Mesothelial cell of epicardium (in vitro differentiated cells): ENCODE measurements at regions not wholly inside any gene's neighbourhood (a gene's known extent, or its start where the extent isn't known, plus 50 kb on each side); places are given as distances from the start of the nearest gene placed in this dataset.
"Not testable (repeated sequence)": the region's sequence is repeated elsewhere in the genome, so short reads cannot be mapped to it uniquely, and the experiment has no call there.

Experiments
- DNase-seq, 2 experiments: peaks; one replicate each; pipeline ENCODE4 v3.0.0; 2021; ENCODE audit warnings: low spot score in 2 of 2; ENCODE audit not compliant: unreplicated experiment in 2 of 2
- H3K27ac Mint-ChIP-seq: 2 replicates; pipeline ENCODE4 v1.8.0; 2021; ENCODE audit warnings: mixed read lengths
- H3K27me3 Mint-ChIP-seq: 2 replicates; pipeline ENCODE4 v1.8.0; 2021; ENCODE audit warnings: low read depth, mixed read lengths
- H3K36me3 Mint-ChIP-seq: 2 replicates; pipeline ENCODE4 v1.8.0; 2021; ENCODE audit warnings: mixed read lengths
- H3K4me1 Mint-ChIP-seq: 2 replicates; pipeline ENCODE4 v1.8.0; 2021; ENCODE audit warnings: mixed read lengths
- H3K4me3 Mint-ChIP-seq: 2 replicates; pipeline ENCODE4 v1.8.0; 2021; ENCODE audit warnings: mild to moderate bottlenecking, moderate library complexity, mixed read lengths
- H3K9me3 Mint-ChIP-seq: 2 replicates; pipeline ENCODE4 v1.8.0; 2021; ENCODE audit warnings: mixed read lengths
- TF ChIP-seq, protein P1 (sequence below): fragments of 200-600 bp; sonication (generic); IDR thresholded peaks from one replicate; pipeline ENCODE4 v1.5.0; 2021; ENCODE audit warnings: antibody characterized with exemption; ENCODE audit not compliant: unreplicated experiment

DNA sequence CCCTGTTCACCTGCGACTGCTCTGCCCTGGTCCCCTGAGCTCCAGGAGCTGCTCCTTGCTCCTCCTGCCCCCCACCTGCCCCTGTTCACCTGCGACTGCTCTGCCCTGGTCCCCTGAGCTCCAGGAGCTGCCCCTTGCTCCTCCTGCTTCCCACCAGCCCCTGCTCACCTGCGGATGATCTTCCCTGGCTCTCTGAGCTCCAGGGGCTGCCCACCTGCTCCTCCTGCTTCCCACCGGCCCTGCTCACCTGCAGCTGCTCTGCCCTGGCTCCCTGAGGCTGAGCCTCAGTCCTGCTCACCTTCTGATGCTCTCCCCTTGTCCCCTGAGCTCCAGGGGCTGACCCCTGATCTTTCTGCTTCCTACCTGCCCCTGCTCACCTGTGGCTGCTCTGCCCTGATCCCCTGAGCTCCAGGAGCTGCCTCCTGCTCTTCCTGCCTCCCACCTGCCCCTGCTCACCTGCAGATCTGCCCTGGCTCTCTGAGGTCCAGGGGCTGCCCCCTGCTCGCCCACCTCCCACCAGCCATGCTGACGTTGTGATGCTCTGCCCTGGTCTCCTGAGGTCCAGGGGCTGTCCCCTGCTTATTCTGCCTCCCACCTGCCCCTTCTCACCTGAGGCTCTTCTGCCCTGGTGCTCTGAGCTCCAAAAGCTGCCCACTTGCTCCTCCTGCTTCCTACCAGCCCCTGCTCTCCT lies 219.2 kb downstream of the TMEM121 start:
- no peaks in the 10 kb centered on the region for H3K4me1 Mint-ChIP-seq
- H3K9me3 Mint-ChIP-seq: peaks cover 15% of the 10 kb centered on the region
- H3K36me3 Mint-ChIP-seq: peaks cover 8% of the 10 kb centered on the region
- H3K4me3 Mint-ChIP-seq: no peak overlapping the region
- TF ChIP-seq, protein P1, sequence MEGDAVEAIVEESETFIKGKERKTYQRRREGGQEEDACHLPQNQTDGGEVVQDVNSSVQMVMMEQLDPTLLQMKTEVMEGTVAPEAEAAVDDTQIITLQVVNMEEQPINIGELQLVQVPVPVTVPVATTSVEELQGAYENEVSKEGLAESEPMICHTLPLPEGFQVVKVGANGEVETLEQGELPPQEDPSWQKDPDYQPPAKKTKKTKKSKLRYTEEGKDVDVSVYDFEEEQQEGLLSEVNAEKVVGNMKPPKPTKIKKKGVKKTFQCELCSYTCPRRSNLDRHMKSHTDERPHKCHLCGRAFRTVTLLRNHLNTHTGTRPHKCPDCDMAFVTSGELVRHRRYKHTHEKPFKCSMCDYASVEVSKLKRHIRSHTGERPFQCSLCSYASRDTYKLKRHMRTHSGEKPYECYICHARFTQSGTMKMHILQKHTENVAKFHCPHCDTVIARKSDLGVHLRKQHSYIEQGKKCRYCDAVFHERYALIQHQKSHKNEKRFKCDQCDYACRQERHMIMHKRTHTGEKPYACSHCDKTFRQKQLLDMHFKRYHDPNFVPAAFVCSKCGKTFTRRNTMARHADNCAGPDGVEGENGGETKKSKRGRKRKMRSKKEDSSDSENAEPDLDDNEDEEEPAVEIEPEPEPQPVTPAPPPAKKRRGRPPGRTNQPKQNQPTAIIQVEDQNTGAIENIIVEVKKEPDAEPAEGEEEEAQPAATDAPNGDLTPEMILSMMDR: no peak
- no peak overlapping the region for H3K27ac Mint-ChIP-seq
- no peaks in the 10 kb centered on the region for H3K27me3 Mint-ChIP-seq
- DNase-seq: no peak

DNA sequence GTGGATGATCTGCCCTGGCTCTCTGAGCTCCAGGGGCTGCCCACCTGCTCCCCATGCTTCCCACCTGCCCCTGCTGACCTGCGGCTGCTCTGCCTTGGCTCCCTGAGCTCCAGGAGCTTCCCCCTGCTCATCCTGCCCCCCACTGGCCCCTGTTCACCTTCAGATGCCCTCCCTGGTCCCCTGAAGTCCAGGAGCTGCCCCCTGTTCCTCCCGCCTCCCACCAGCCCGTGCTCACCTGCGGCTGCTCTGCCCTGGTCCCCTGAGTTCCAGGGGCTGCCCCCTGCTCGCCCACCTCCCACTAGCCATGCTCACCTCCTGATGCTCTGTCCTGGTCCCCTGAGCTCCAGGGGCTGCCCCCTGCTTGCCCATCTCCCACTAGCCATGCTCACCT lies 219.7 kb downstream of the TMEM121 start:
- no peak for DNase-seq
- H3K4me1 Mint-ChIP-seq: no peaks in the 10 kb centered on the region
- peaks cover 16% of the 10 kb centered on the region for H3K9me3 Mint-ChIP-seq
- H3K27me3 Mint-ChIP-seq: no peaks in the 10 kb centered on the region
- no peak overlapping the region for H3K27ac Mint-ChIP-seq
- H3K36me3 Mint-ChIP-seq: peaks cover 8% of the 10 kb centered on the region
- H3K4me3 Mint-ChIP-seq: no peak overlapping the region
- TF ChIP-seq, protein P1: no peak

DNA sequence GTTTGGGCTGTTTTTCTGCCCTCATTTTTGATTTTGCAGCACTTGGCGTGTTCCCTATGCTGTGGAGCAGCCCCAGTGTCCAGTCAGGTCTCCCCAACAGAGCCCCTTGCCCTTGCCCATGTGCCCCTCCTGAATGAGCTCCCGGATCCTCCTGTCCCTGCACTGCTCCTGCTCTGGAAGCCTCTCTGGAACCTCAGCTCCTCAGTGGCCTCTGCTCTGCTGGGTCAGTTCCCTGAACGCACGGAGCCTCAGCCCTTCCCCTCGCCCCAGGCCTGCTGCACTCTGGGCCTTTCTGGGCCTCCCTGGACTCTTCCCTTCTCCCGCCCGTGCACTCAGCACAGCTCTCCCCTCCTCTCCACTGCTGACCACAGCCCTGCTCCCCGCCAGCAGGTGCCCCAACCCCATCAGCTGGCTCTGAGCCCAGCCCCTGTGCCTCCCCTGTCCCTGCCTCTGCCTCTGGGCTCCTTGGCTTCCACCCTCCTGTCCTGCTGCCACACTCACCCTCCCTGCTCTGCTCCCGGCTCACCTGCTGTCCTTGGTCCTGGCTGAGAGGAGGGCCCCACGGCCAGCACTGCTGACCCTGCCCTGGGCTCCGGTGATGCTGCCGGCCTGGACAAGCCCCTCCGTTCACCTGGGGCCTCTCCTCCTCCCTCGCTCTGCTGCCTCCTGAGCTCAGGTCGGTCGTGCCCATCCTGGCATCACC lies 220.6 kb downstream of the TMEM121 start:
- H3K27me3 Mint-ChIP-seq, H3K27ac Mint-ChIP-seq, H3K4me3 Mint-ChIP-seq, DNase-seq, H3K36me3 Mint-ChIP-seq, H3K4me1 Mint-ChIP-seq: not testable (repeated sequence)
- H3K9me3 Mint-ChIP-seq: peaks cover 14% of the 10 kb centered on the region

DNA sequence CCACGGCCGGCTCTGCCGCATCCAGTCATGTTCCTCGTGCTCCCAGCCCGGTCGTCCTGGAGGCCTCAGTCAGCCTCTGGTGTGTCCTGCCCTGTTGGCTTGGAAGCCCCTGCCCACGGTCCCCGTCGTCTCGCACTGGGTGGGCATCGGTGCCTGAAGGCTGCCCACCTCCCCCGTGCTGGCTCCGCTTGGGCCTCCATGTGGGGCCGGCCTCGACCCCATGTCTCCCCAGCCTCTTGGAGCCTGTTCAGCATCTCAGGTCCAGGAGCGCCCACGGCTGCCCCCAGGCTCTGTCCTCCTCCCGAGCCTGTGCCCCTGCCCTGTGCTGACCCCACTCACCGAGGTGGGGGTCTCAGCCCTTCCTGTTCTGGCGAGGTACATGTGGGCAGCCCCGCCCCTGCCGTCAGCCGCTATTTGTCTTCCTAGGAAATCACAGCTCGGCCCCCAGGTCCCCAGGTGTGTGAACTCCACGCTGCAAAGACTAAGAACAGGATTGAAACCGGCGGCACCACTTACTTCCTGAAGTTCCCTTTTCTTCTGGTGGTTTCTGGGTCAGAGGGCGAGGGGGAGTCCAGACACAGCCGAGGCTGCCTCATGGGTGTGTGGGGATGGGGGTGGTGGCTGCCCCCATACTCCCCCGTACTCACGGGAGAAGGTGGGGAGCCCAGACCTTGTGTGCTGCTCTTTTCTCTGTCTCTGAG lies 221.3 kb downstream of the TMEM121 start:
- H3K4me1 Mint-ChIP-seq, H3K4me3 Mint-ChIP-seq, DNase-seq, H3K36me3 Mint-ChIP-seq, H3K27me3 Mint-ChIP-seq, H3K27ac Mint-ChIP-seq: not testable (repeated sequence)
- H3K9me3 Mint-ChIP-seq: peaks cover 11% of the 10 kb centered on the region

DNA sequence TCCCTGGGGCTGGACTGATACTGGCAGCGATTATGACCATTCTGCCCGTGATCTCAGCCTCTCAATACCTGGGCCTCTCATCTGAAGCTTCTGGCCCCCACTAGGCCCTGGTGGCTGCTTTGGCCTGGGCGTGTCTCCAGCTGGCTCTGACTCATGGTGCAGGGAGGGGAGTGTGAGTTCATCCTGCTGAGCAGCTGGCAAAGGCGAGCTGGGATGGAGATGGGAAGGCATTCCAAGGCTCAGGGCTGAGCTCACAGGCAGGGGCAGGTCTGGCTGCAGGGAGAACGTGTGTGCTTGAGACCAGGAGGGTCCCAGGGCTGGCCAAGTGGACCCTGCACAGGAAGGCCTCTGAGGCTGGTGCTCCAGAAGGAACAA lies 221.8 kb downstream of the TMEM121 start:
- H3K9me3 Mint-ChIP-seq: peaks cover 12% of the 10 kb centered on the region
- no peaks in the 10 kb centered on the region for H3K27me3 Mint-ChIP-seq
- DNase-seq: no peak
- no peak overlapping the region for H3K4me3 Mint-ChIP-seq
- TF ChIP-seq, protein P1: no peak
- H3K27ac Mint-ChIP-seq: no peak overlapping the region
- no peaks in the 10 kb centered on the region for H3K4me1 Mint-ChIP-seq
- H3K36me3 Mint-ChIP-seq: peaks cover 4% of the 10 kb centered on the region

DNA sequence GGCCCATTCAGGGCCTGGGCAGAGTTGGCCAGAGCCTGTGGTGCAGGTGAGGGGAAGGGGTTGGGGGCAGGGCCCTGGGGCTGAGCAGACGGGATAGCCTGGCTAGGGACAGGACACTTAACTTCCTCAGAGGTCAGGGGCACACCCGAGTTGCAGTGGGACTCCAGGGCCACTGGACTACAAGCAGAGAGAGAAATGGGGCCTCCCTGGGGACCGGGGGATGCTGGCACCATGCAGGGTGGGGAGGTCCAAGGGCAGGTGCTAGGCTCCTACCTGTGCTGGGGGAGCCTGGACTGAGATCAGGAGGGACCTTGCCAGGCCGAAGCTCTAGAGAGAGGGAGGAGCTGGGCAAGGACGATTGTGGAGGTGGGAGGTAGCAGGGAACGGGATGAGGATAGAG lies 222.3 kb downstream of the TMEM121 start:
- H3K9me3 Mint-ChIP-seq: peaks cover 15% of the 10 kb centered on the region
- not testable (repeated sequence) for H3K27ac Mint-ChIP-seq, H3K27me3 Mint-ChIP-seq, H3K4me1 Mint-ChIP-seq, DNase-seq, H3K36me3 Mint-ChIP-seq, H3K4me3 Mint-ChIP-seq

DNA sequence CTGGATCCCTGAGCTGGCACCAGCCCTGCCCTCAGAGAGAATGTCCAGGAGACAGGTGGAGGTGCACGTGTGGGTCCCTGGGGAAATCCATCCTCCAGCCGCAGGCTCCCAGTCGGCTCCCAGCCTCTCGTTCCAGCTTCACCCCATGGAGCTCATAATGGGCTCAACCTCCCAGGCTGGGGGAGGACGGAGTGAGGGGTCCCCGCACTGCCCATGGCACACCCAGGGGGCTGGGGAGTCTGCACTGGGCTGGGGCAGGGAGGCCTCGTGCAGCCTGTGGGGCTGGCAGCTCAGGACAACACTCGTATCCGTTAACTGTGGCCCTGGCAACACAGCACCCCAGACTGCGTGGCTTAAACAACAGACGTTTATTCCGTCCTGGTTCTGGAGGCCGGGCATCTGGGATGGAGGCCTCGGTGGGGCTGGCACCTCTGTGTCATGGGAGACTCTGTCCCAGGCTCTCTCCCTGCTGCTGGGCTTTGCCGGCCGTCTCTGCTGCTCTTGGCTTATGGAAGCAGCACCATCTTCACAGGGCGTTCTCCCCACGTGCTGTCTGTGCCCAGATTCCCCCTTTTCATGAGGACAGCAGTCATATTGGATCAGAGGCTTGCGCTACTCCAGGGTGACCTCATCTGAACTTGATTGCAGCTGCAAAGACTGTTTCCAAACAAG lies 223.6 kb downstream of the TMEM121 start:
- H3K27ac Mint-ChIP-seq, DNase-seq, H3K4me3 Mint-ChIP-seq, H3K27me3 Mint-ChIP-seq, H3K4me1 Mint-ChIP-seq, H3K36me3 Mint-ChIP-seq: not testable (repeated sequence)
- peaks cover 24% of the 10 kb centered on the region for H3K9me3 Mint-ChIP-seq

DNA sequence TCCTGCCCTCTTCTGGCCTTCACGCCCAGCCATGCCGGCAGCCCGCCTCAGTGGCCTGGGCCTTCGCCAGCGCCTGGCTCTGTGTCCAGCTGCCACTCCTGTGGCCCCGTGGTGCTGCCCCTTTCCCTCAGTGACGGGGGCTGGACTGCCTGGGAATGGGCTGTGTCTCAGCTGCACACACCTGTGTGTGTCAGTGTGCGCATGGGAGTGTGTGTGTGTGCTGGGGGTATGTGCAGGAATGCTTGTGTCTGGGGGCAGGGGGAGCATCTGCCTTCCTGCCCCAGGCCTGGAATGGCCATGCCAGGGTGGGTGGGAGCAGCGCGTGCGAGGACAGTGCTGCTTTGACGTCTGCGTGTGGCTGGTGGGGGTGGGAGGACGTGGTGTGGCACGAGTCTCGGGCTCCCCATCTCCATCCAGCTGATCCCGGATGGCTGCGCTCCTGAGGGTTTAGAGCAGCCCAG lies 224.9 kb downstream of the TMEM121 start:
- not testable (repeated sequence) for H3K27me3 Mint-ChIP-seq, H3K4me1 Mint-ChIP-seq, DNase-seq, H3K36me3 Mint-ChIP-seq, H3K27ac Mint-ChIP-seq, H3K4me3 Mint-ChIP-seq
- H3K9me3 Mint-ChIP-seq: peaks cover 28% of the 10 kb centered on the region

DNA sequence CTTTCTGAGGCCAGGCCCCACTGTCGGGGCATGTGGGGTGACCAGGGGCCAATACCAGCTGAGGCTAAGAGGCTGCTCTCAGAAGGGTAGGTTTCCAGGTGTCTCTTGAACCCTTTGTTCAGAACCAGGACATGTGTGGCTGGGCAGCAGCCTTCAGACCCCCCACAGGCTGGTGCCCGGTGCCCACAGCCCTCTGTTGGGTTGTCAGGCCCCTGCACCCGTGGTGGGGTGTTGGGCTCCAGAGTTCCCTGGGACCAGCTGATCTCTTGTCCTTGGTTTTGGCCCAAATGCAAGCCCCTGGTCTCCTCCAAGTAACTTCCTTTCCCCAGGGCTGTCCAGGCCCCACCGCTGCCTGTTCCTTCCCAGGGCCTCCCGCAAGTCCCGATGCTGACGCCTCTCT lies 226.0 kb downstream of the TMEM121 start:
- H3K4me1 Mint-ChIP-seq, DNase-seq, H3K36me3 Mint-ChIP-seq, H3K27me3 Mint-ChIP-seq, H3K27ac Mint-ChIP-seq, H3K4me3 Mint-ChIP-seq: not testable (repeated sequence)
- peaks cover 33% of the 10 kb centered on the region for H3K9me3 Mint-ChIP-seq
